Retinal pigment epithelial cell (primary cell): ENCODE measurements at regions not wholly inside any gene's neighbourhood (a gene's known extent, or its start where the extent isn't known, plus 50 kb on each side); places are given as distances from the start of the nearest gene placed in this dataset.

Experiments
- DNase-seq: peaks from one replicate; pipeline ENCODE4 v3.0.0-alpha.2; 2010; ENCODE audit warnings: low read depth
- H3K4me3 ChIP-seq: 2 replicates; pipeline ENCODE4 v1.5.1; 2011; ENCODE audit warnings: mild to moderate bottlenecking, low read length, control low read depth, moderate library complexity
- CTCF ChIP-seq: conservative IDR thresholded peaks from 2 replicates; pipeline ENCODE4 v1.5.1; 2011; ENCODE audit warnings: low read depth, low read length, control low read depth, inconsistent platforms

DNA sequence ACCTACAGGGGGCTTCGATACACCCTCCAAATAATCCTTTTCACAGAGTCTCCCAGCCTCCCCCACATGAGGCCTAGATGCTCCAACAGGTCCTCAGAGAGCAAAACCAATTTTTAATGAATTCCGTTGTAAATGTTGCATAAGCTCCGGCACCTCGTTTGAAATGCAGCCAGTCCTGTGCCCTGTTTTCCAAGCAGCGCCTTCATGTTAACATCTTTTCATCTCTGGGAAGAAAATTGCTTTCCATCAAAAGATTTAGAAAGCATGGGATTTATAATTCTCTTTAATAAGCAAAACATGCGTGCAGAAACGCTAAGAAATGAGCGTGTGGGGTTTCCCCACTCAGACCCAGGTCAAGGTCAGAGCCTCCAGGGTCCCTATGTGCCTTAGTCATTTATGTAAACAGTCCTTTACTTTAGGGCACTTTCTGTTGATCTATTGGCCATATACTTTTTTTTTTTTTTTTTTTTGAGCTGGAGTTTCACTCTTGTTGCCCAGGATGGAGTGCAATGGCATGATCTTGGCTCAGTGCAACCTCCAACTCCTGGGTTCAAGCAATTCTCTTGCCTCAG lies 177.5 kb upstream of the S1PR3 start:
- H3K4me3 ChIP-seq, result no peak overlapping the region
- DNase-seq, result no peak
- no peak for TF ChIP-seq CTCF

- no peak for TF ChIP-seq CTCF
- no peak for DNase-seq
- no peak overlapping the region for H3K4me3 ChIP-seq
Observed at GRCh38 chr9:88814577-88814976, 176.7 kb upstream of the S1PR3 start.

DNA sequence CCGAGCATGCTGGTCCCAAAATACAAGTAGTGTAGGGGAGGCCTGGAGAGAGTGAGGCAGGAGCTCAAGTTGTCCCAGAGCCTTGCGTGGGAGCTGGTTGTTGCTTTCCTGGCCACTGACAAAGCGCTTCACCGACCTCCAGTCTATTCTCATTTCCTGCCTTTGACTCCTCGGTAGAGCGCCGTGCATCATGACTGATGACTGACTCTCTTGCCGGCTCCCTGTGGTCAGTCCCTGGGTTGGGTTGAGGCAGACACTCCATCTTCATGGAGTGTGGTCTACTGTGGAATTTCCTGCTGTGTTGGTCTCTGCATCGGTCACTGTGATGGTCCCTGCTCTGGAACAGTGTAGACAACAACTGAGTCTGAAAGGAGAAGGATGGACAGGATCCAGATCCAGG lies 175.1 kb upstream of the S1PR3 start:
- no peak for TF ChIP-seq CTCF
- no peak for DNase-seq
- no peak overlapping the region for H3K4me3 ChIP-seq

- DNase-seq, result no peak
- TF ChIP-seq CTCF, result no peak
- H3K4me3 ChIP-seq, result no peak overlapping the region
Observed at GRCh38 chr9:88816591-88816990, 174.7 kb upstream of the S1PR3 start.

DNA sequence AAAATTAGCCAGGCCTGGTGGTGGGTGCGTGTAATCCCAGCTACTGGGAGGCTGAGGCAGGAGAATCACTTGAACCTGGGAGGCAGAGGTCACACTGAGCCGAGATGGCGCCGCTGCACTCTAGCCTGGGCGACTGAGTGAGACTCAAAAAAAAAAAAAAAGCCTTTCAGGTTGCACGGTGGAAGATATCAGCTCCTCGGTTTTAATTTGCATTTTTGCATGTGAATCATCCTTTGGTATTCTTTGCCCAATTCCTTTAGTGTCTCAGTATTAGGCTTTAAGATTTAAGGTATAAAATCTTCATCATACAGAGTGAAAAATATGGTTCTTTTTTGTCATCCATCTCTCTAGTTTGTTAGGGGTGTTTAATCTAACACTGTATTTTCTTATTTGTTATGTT lies 173.6 kb upstream of the S1PR3 start:
- no peak for DNase-seq
- TF ChIP-seq CTCF, result no peak
- H3K4me3 ChIP-seq, result no peak overlapping the region

- no peak for TF ChIP-seq CTCF
- H3K4me3 ChIP-seq, result no peak overlapping the region
- no peak for DNase-seq
Observed at GRCh38 chr9:88818495-88819201, 172.6 kb upstream of the S1PR3 start.

DNA sequence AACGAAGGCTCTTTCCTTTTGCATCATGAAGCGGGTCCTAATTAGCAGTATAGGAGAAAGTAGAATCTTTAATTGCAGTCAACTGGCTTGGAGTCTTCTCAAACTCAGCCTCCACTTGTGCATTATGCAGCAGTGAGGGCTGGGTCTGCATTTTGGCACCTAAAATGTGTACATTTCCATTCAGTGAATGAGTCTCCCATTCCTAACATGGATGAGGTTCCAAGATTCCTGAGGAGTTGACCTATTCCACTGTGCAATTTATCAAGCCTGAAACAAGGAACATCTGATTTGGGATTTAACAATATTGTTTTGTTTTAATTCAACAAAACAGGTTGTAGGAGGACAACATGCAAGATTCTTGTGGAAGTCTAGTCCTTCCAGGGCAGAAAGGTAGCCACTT lies 171.8 kb upstream of the S1PR3 start:
- DNase-seq, result no peak
- H3K4me3 ChIP-seq, result no peak overlapping the region
- no peak for TF ChIP-seq CTCF
